PC-9 (cell line): ENCODE measurements at regions not wholly inside any gene's neighbourhood (a gene's known extent, or its start where the extent isn't known, plus 50 kb on each side); places are given as distances from the start of the nearest gene placed in this dataset.
"Not testable (repeated sequence)": the region's sequence is repeated elsewhere in the genome, so short reads cannot be mapped to it uniquely, and the experiment has no call there.

Source experiments
- BruUV-seq: library from RNA; stranded (reverse); fragments of 400-500 nt; replicated peaks from 2 replicates; lab custom pipeline; 2021; lab: Mats Ljungman, UMichigan
- CTCF ChIA-PET: fragments of 300-600 bp; sonication (Branson Sonifier 250); formaldehyde crosslinking; loops from one replicate; lab custom pipeline; 2022; ENCODE audit warnings: antibody characterized with exemption; lab: Charles Lee
- POLR2A ChIA-PET: fragments of 300-600 bp; sonication (Branson Sonifier 250); formaldehyde crosslinking; loops from one replicate; lab custom pipeline; 2022; ENCODE audit warnings: antibody characterized with exemption; ENCODE audit not compliant: unreplicated experiment; lab: Charles Lee
- DNase-seq, 2 experiments: peaks; one replicate each; pipeline versions ENCODE4 v3.0.0 to v3.0.0-alpha.2; 2015 to 2022; ENCODE audit warnings: mixed read lengths in 1 of 2
- H2AFZ ChIP-seq: fragments of 200-600 bp; sonication (generic); 2 replicates; pipeline ENCODE4 v1.8.1; 2017; ENCODE audit warnings: antibody characterized with exemption
- H3F3A ChIP-seq: fragments of 200-600 bp; sonication (generic); 2 replicates; pipeline ENCODE4 v1.8.1; 2017; ENCODE audit warnings: antibody characterized with exemption, mild to moderate bottlenecking, low read depth; ENCODE audit not compliant: insufficient read depth
- H3K27ac ChIP-seq: fragments of 200-600 bp; sonication (generic); 2 replicates; pipeline ENCODE4 v1.6.1; 2016; ENCODE audit warnings: mixed run types
- H3K27me3 ChIP-seq: fragments of 200-600 bp; sonication (generic); 2 replicates; pipeline ENCODE4 v1.6.1; 2016; ENCODE audit warnings: low read depth, mixed run types; ENCODE audit not compliant: insufficient read depth
- H3K36me3 ChIP-seq: fragments of 200-600 bp; sonication (generic); 2 replicates; pipeline ENCODE4 v1.6.1; 2016; ENCODE audit warnings: low read depth, mixed run types
- H3K4me1 ChIP-seq: fragments of 200-600 bp; sonication (generic); replicated peaks from 2 replicates; pipeline ENCODE4 v1.6.1; 2016; ENCODE audit warnings: mixed run types; ENCODE audit not compliant: insufficient read depth
- H3K4me2 ChIP-seq: fragments of 200-600 bp; sonication (generic); 2 replicates; pipeline ENCODE4 v1.6.1; 2017; ENCODE audit warnings: mixed run types
- H3K4me3 ChIP-seq: fragments of 200-600 bp; sonication (generic); 2 replicates; pipeline ENCODE4 v1.6.1; 2016; ENCODE audit warnings: mixed run types
- H3K79me2 ChIP-seq: fragments of 200-600 bp; sonication (generic); 2 replicates; pipeline ENCODE4 v1.6.1; 2017; ENCODE audit warnings: low read depth, mixed run types
- H3K9me2 ChIP-seq: fragments of 200-600 bp; sonication (generic); 2 replicates; pipeline ENCODE4 v1.8.1; 2017; ENCODE audit warnings: mild to moderate bottlenecking; ENCODE audit not compliant: insufficient read depth
- H3K9me3 ChIP-seq: fragments of 200-600 bp; sonication (generic); 2 replicates; pipeline ENCODE4 v1.8.1; 2016; ENCODE audit warnings: low read depth; ENCODE audit not compliant: insufficient read depth
- H4K20me1 ChIP-seq: fragments of 200-600 bp; sonication (generic); 2 replicates; pipeline ENCODE4 v1.8.1; 2017; ENCODE audit not compliant: insufficient read depth
- CTCF ChIP-seq: fragments of 200-600 bp; sonication (generic); conservative IDR thresholded peaks from 2 replicates; pipeline ENCODE4 v1.6.1; 2017; ENCODE audit warnings: mixed run types, antibody characterized with exemption, mild to moderate bottlenecking, moderate library complexity
- EZH2 ChIP-seq: fragments of 200-600 bp; sonication (generic); IDR thresholded peaks from 2 replicates; pipeline ENCODE4 v1.8.0; 2017; ENCODE audit warnings: antibody characterized with exemption, low read depth
- intact Hi-C: fragments of 100-400 bp; cut with micrococcal nuclease; formaldehyde crosslinking; loops from one replicate; pipeline ENCODE4 v1.10.0; 2022; ENCODE audit not compliant: unreplicated experiment

GRCh38 chr12:14225064-14225463, 140.4 kb upstream of the ATF7IP start:
- Histone ChIP-seq H3K27ac (no peak overlapping the region), H3K9me3 (peaks cover 6% of the 10 kb centered on the region; the same call in 1 of the 2 replicates), H3K36me3 (no peaks in the 10 kb centered on the region), H2AFZ (no peak overlapping the region), H3K79me2 (no peaks in the 10 kb centered on the region), H4K20me1 (no peaks in the 10 kb centered on the region), H3F3A (no peaks in the 10 kb centered on the region), H3K4me2 (no peak overlapping the region), H3K4me1 (no peaks in the 10 kb centered on the region), H3K27me3 (no peaks in the 10 kb centered on the region), H3K9me2 (no peaks in the 10 kb centered on the region; the same call in 1 of the 2 replicates), H3K4me3 (no peak overlapping the region)
- DNase-seq, result no peak
- no TSS peak for BruUV-seq
- intact Hi-C loops, result no loop called here
- CTCF ChIA-PET, result interaction anchor here (0.7 kb wide), 1 partner anchor 37 kb away, joined by 3 read pairs; no protein-coding TSS in a partner anchor
- no peak for TF ChIP-seq EZH2
- no peak for TF ChIP-seq CTCF
- POLR2A ChIA-PET, result no interaction called here

- POLR2A ChIA-PET, H3K4me2 ChIP-seq, H2AFZ ChIP-seq, H3K27me3 ChIP-seq, H3K79me2 ChIP-seq, DNase-seq, H3K36me3 ChIP-seq, H3K4me3 ChIP-seq, H4K20me1 ChIP-seq, CTCF ChIA-PET, H3K9me2 ChIP-seq, BruUV-seq, H3K27ac ChIP-seq, H3K9me3 ChIP-seq: not testable (repeated sequence)
- peaks cover 18% of the 10 kb centered on the region for H3F3A ChIP-seq
- intact Hi-C loops, result loop anchor here (5.0 to 10.0 kb wide), 4 partner anchors 277 to 610 kb away; partner anchors contain the start of gene ART4
- peaks cover 17% of the 10 kb centered on the region for H3K4me1 ChIP-seq
These were observed 130.3 kb upstream of the ATF7IP start for GRCh38 chr12:14235176-14235575.

GRCh38 chr12:14236641-14237040, 128.8 kb upstream of the ATF7IP start:
- H2AFZ ChIP-seq, H3K79me2 ChIP-seq, H3K4me2 ChIP-seq, H3K4me3 ChIP-seq, H4K20me1 ChIP-seq, H3K27me3 ChIP-seq, DNase-seq, H3K27ac ChIP-seq, H3K9me2 ChIP-seq, BruUV-seq, H3K36me3 ChIP-seq, H3K9me3 ChIP-seq, POLR2A ChIA-PET: not testable (repeated sequence)
- H3F3A ChIP-seq, result peaks cover 29% of the 10 kb centered on the region
- peaks cover 28% of the 10 kb centered on the region for H3K4me1 ChIP-seq
- CTCF ChIA-PET, result interaction anchor here (1.0 kb wide), 1 partner anchor 383 kb away, joined by 3 read pairs; no protein-coding TSS in a partner anchor
- intact Hi-C loops, result loop anchor here (5.0 to 10.0 kb wide), 4 partner anchors 276 to 608 kb away; partner anchors contain the start of gene ART4

- no peak for DNase-seq
- peak overlapping the region; percentile 94; the same call in 1 of the 2 replicates for H3K27ac ChIP-seq
- H3K4me1 ChIP-seq, result peaks cover 28% of the 10 kb centered on the region
- no peaks in the 10 kb centered on the region for H3K9me2 ChIP-seq
- no peaks in the 10 kb centered on the region for H3K79me2 ChIP-seq
- no peaks in the 10 kb centered on the region for H4K20me1 ChIP-seq
- ChIA-PET CTCF (interaction anchor here (0.6 to 2.7 kb wide), 18 partner anchors 17 to 1285 kb away, joined by 3 to 13 read pairs (median 3); partner anchors contain the start of genes ATF7IP, C12orf60 and WBP11), POLR2A (interaction anchor here (0.6 to 0.7 kb wide), 3 partner anchors 274 to 719 kb away, joined by 4 to 8 read pairs (median 6); a partner anchor contains a TSS)
- intact Hi-C loops, result loop anchor here (1.0 to 10.0 kb wide), 8 partner anchors 52 to 756 kb away; partner anchors contain the start of gene ART4
- H3K4me3 ChIP-seq, result 0 out of 2 replicates have a peak overlapping the region, but pooled peaks have one; percentile 51
- H3K36me3 ChIP-seq, result no peaks in the 10 kb centered on the region
- TF ChIP-seq CTCF (peak; percentile 84), EZH2 (no peak)
- no peaks in the 10 kb centered on the region for H3K27me3 ChIP-seq
- H3K9me3 ChIP-seq, result peaks cover 15% of the 10 kb centered on the region; the same call in 1 of the 2 replicates
- peaks cover 29% of the 10 kb centered on the region for H3F3A ChIP-seq
- H2AFZ ChIP-seq, result peak overlapping the region; percentile 77; the same call in 1 of the 2 replicates
- peak overlapping the region; percentile 83; the same call in 1 of the 2 replicates for H3K4me2 ChIP-seq
- no TSS peak for BruUV-seq
These were observed 127.2 kb upstream of the ATF7IP start for GRCh38 chr12:14238221-14238792.
